ENCODE measurements at regions not wholly inside any gene's neighbourhood (a gene's known extent, or its start where the extent isn't known, plus 50 kb on each side); places are given as distances from the start of the nearest gene placed in this dataset.
"Not testable (repeated sequence)": the region's sequence is repeated elsewhere in the genome, so short reads cannot be mapped to it uniquely, and the experiment has no call there.

DNA sequence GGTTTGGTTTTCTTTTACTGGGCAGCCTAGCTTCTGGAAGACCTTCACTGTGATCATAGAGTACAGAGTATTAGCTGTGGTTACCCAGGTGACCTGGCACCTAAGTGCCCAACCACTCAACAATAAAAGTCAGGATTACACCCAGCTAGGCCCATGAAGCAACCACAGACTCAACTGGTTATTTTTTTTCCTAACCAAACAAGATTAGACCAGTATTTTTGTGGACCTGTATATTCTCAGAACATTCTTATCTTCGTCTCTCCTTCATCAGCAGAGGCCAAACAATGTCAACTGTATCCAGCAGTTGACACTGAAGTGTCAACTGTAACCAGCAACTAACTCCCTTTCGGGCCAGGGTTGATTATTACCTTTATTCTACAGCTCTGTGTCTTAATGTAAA, 289.2 kb upstream of the SLC39A10 start:
- no peak for FAIRE-seq
- no peak for DNase-seq (ENCODE audit: low spot score in 2 of 2)

DNA sequence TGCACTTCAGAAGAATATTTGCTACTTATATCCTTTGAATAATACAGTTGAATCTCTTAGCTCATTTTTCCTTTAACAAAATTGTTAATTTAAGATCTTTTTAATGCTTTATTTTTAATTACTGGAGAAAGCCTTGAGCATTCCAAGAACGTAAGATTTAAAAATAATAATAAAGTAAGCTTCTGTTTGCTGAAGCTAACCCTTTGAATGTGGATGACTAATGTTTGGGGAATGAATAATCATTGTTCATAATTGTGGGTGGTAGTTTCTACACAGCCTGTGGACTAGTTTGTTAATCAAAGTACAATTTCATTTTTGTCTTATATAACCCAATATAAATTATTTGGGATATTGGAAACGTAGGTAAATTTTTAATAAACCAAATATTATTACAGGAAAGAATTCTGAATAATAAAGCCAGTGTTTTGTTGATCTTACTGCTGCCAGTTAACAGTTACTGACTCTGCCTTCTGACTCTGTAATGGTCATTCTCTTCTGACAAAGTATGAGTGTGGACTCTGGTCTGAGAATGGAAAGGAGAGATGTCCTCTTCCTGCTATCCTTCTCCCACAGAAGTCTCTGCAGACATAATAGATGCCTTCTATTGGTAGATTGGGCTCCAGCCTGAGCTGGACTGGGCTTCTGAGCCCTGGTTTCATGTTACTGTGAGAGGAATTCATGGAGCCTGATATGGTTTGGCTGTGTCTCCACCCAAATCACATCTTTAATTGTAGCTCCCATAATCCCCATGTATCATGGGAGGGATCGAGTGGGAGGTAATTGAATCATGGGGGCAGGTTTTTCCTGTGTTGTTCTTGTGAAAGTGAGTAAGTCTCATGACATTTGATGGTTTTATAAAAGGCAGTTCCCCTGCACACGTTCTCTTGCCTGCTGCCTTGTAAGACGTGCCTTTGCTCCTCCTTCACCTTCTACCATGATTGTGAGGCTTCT, 292.7 kb upstream of the SLC39A10 start:
- FAIRE-seq: no peak
- no peak for DNase-seq (ENCODE audit: low spot score in 2 of 2)

DNA sequence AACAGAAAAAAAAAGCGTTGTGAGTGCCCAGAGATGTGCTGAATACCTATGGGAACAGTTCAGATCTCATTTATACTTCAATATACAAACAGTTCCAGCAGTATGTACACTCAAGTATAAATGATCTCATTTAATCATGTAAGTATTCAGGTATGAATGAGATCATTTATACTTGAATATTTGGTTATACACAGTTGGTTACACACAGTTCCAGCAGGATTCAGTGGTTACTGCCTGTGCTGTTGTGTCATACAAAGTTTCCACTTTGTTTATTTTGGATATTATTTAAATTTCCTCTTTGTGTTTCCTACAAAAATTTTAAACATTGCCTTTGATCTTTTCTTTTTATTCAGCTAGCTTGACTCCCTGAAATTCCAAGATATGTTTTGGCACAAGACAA, 293.5 kb upstream of the SLC39A10 start:
- FAIRE-seq (no peak), DNase-seq (ENCODE audit: low spot score in 2 of 2) (no peak)

DNA sequence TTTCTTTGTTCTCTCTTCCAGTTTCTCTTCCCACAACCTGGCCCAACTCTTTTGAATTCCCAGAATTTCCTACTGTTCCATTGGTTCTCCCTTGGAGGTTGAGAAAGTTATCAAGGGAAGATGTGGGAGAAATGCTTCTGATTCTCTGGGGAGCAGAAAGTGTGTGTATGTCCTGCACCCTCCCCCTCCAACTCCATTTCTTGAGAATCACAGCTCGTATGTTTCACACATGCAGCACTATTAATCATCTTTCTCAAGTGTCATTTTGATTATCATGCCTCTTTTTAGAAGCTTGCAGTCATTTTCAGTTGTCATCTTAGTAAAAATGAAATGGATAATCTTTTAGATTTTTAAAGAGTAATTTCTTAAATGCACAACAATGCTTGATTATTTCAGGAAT, 296.8 kb upstream of the SLC39A10 start:
- FAIRE-seq (no peak), DNase-seq (ENCODE audit: low spot score in 2 of 2) (no peak)

GRCh38 chr2:195359043-195359735, 297.8 kb upstream of the SLC39A10 start:
- no peak for DNase-seq (ENCODE audit: low spot score in 2 of 2)
- no peak for FAIRE-seq

DNA sequence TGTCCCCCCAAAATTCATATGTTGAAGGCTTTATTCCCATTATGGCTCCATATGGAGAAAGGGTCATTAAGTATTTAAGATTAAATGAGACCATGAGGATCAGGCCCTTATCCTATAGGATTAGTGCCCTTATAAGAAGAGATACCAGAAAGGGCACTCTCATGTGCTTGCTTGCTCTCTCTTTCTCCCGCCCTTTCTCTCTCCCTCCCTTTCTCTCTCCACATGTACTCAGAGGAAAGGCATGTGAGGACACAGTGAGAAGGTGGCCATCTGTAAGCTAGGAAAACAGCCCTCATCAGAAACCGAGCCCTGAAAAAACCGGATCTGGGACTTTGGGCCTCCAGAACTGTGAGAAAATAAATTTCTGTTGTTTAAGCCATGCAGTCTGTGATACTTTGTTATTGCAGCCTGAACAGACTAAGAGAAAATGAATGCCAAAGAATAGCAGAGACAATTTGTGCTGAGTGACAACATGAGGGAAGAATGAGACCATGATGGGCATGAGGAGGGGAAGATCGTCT, 300.0 kb upstream of the SLC39A10 start:
- FAIRE-seq (no peak), DNase-seq (ENCODE audit: low spot score in 2 of 2) (no peak)

DNA sequence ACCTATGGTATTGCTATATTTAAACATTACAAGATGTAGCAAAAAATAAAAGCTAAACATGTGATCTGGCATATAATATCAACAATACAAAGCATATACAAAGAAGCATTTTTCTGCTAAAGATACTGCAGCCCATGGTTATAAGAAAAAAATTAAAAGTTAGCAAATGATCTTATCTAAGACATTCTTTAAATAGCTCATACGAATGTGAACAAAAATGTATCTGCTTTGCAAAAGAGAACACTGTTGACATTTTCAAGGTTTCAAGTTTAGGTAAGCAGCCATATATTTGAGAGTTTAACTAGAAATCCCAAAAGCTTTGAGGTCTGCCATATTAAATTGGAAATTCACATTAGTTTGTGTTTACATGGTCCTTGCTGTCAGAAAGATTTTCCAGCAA, 301.0 kb upstream of the SLC39A10 start:
- FAIRE-seq: no peak

DNA sequence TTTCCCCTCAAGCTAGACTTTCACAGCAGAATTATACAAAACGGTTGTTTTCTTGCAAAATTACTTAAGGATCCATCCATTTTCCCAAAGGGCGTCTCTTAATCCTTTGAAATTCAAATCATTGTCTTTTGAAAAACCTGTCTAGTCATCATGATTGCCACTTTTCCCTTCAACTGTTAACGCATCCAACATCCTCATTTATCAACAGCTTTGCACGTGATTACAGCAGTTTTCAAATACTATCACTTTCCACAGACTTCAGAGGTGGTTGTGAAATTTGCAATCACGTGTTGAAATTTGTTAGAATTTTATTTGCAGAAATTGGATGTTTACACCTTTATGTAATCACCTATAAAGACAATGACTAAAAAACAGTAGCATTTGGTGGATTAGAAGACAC, 304.4 kb upstream of the SLC39A10 start:
- DNase-seq (ENCODE audit: low spot score in 2 of 2) (no peak), FAIRE-seq (no peak)

More for the DNA sequence above, 301.0 kb upstream of the SLC39A10 start:
- no peak for DNase-seq (ENCODE audit: low spot score in 2 of 2)

DNA sequence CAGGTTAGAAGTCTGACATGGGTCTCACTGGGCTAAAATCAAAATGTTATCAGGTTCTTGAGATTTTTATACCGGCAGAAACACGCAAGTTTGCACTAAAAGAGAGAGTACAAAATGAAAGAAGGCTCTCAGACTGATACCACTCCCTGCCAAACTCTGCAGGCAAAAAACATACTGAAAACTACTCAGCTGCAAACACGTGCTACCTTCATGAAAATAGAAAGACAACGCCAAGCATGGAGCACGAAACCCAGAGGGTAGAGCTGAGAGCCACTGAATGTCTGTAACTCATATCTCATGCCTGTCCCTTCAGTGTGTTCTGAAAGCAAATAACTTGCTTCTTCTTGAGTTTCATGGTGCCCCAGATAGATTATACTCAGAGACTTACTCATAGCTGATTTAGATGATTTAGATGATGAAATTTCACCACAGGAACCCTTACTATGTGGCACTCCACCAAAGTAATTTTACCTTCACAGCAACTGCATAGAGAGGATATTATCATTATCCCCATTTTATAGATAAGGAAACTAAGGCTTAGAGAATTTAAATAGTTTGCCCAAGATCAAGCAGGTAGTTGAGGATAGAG, 313.0 kb upstream of the SLC39A10 start:
- DNase-seq (ENCODE audit: low spot score in 2 of 2): no peak
- FAIRE-seq: no peak

DNA sequence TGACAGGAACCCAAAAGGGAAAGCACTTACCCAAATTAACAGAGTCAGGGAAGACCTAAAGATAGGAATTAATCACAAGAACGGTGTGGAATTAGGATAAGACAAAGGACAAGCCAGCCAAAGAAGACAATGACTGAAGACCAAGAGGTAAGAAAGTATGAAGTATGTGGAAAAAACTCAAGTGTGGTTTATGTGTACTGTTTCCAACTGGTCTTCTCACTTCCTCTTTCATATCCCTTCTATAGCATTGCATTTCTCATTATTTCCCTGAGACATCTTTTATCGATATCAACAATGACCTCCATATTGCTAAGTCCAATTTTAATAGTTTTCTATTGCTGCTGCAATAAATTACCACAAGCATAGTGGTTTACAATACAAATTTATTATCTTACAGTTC, 313.5 kb upstream of the SLC39A10 start:
- DNase-seq (ENCODE audit: low spot score in 2 of 2) (no peak), FAIRE-seq (no peak)

- no peak for DNase-seq (ENCODE audit: low spot score in 2 of 2)
- no peak for FAIRE-seq
Measured at GRCh38 chr2:195342061-195342460, 315.0 kb upstream of the SLC39A10 start.

GRCh38 chr2:195338856-195339255, 318.2 kb upstream of the SLC39A10 start:
- FAIRE-seq (no peak), DNase-seq (ENCODE audit: low spot score in 2 of 2) (no peak)

- FAIRE-seq (no peak), DNase-seq (ENCODE audit: low spot score in 2 of 2) (no peak)
Measured at GRCh38 chr2:195337597-195337996, 319.4 kb upstream of the SLC39A10 start.

DNA sequence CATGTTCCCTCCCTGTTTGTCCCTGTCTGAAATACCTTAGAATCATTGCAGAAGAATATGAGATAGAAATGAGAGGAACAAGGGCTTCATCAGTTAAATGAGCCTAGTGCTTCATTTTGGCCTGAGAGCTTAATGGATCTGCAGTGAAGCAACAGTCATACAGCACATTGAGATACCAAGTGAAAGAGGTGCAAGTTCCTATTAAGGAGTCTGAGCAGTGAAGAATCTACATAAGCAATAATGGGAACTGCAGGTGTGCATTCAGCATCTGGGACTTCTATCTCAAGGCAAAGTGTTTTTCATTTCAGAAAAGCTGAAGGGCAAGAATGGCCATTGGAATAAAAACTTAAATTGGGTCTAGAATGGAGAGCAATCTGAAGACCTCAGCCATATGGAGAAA, 323.2 kb upstream of the SLC39A10 start:
- DNase-seq (ENCODE audit: low spot score in 2 of 2): no peak
- FAIRE-seq: no peak

DNA sequence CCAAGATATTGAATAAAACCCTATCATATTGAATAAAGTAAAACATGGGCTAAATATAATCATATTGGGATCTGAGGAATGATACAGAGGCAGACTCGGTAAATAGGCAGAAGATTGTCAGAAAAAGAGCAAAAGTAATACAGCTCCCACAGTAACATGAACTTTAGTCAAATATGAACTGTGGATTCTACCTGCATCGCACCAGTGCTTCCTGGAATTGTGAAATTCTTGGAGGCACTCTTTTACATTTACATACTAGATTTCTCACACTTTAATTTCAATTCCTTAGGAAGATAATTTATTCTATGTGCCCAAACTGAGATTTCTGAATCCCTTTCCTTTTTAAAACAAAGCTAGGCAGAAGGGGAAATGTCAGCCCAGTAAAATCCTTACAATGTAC, 325.1 kb upstream of the SLC39A10 start:
- FAIRE-seq (no peak), DNase-seq (ENCODE audit: low spot score in 2 of 2) (no peak)

GRCh38 chr2:195331129-195331528, 325.9 kb upstream of the SLC39A10 start:
- DNase-seq (ENCODE audit: low spot score in 2 of 2): no peak
- FAIRE-seq: no peak

DNA sequence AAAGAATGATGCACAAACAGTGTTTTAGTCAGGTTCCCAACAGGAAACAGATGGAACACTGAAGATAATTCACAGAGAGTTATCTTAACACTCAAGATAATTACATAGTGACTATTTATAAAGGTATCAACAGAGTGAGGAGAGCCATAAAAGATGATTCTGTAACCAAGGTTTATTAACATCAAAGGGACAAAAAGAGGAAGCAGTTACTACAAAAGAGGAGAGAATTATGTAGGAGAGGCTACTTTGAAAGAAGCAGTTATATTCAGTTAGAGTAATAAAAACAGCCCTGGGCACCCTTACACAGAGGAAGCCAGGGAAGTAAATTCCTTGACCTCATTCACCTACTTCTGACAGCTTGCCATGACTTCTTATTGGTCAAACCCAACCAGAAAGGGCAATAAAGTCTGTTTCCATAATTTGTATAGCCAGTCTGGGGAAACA, 326.5 kb upstream of the SLC39A10 start:
- no peak for DNase-seq (ENCODE audit: low spot score in 2 of 2)
- no peak for FAIRE-seq

DNA sequence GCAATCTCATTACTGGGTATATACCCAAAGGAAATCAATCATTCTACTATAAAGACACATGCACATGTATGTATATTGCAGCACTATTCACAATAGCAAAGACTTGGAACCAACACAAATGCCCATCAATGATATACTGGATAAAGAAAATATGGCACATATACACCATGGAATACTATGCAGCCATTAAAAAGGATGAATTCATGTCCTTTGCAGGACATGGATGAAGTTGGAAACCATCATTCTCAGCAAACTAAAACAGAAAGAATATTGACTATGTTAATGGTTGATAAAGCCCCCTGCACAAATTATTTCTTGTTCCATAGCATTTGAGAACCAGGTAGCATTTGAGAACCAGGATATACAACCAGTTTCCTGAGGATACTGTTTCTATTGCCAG, 327.2 kb upstream of the SLC39A10 start:
- not testable (repeated sequence) for FAIRE-seq

GRCh38 chr2:195326537-195326936, 330.5 kb upstream of the SLC39A10 start:
- FAIRE-seq (no peak), DNase-seq (ENCODE audit: low spot score in 2 of 2) (no peak)

More for the DNA sequence above, 327.2 kb upstream of the SLC39A10 start:
- DNase-seq (ENCODE audit: low spot score in 2 of 2): not testable (repeated sequence)

DNA sequence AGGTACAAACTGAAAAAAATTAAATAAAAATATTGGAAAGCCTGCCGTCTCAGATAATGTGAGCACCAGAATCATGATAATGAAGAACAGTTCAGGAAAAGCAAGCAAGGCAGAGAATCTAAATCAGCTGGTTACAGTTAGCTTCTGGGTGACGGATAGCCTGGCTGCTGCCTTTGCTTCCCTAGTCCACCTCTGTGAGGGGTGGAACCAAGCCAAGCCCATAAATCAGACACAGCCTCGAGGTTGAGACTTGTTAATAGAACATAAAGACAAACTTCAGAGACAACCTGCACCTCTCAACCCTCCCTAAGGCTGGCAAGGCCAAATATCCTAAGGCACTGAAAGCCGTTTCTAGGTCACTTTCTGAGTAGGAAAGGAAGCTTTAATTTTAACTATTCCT, 334.7 kb upstream of the SLC39A10 start:
- DNase-seq (ENCODE audit: low spot score in 2 of 2): no peak
- FAIRE-seq: no peak

DNA sequence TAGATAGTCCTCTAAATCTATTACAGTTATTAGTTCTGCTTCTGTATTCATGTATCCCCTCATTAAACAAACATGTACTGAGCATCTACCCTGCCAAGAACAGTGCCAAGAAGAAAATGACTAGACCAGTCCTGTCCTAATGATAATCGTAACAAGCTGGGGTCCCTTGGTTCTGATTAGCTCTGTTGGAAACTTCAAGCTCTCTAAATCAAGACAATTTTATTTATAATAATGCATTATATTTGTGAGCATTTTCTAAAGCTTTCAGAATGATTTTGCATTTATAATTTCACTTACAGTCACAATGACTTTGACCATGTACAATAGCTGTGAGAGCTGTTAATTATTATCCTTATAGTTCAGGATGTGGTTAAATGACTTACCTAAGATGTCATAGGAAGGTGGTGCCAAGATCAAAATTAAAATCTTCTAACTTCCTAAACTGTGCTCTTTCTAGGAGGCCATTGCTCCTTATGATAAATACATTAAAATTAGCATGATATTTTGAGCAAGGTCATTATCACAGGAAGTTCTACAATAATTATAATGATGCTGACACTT, 336.5 kb upstream of the SLC39A10 start:
- DNase-seq (ENCODE audit: low spot score in 2 of 2): no peak
- no peak for FAIRE-seq
